ENCODE measurements at regions not wholly inside any gene's neighbourhood (a gene's known extent, or its start where the extent isn't known, plus 50 kb on each side); places are given as distances from the start of the nearest gene placed in this dataset.

DNA sequence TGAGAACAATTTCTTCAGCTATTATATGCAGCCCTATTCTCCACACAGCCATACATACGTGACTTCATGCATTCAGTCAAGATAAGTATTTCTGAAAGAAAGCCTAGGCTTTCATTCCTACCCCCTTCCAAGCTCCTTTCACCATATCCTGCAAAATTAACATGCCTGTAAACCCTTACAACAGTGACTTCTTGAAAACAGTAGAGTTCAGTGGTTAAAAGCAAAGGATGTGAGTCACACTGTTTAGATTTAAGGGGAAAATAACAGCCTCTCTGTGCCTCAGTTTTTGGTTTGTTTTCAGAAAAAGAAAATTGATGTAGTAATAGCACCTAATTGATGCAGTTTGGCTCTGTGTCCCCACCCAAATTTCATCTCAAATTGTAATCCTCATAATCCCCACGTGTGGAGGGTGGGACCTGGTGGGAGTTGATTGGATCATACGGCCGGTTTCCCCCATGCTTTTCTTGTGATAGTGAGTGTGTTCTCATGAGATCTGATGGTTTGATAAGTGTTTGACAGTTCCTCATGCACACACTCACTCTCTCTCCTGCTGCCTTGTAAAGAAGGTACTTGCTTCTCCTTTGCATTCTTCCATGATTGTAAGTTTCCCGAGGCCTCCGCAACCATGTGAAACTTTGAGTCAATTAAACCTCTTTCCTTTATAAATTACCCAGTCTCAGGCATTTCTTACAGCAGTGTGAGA is 264.8 kb downstream of the CETN3 start:
- CTCF ChIA-PET (ENCODE audit: unreplicated experiment): no interaction called here
- Histone ChIP-seq H3K9me2 (ENCODE audit: insufficient read depth, low read length) (no peaks in the 10 kb centered on the region), H3K9me3 (ENCODE audit: low read length) (no peaks in the 10 kb centered on the region), H3K4me3 (ENCODE audit: low read depth, low read length, poor library complexity, severe bottlenecking) (no peak overlapping the region), H3K79me2 (ENCODE audit: insufficient read depth, low read depth, low read length) (no peaks in the 10 kb centered on the region), H4K20me1 (ENCODE audit: insufficient read depth, low read length) (no peaks in the 10 kb centered on the region), H3K4me1 (ENCODE audit: insufficient read depth, low read length, poor library complexity, severe bottlenecking) (no peaks in the 10 kb centered on the region), H3K4me2 (ENCODE audit: low read length) (no peak overlapping the region), H2AFZ (ENCODE audit: low read length) (no peak overlapping the region), H3K36me3 (ENCODE audit: insufficient read depth, low read length) (no peaks in the 10 kb centered on the region), H3K27ac (ENCODE audit: low read depth, low read length, poor library complexity, severe bottlenecking) (no peak overlapping the region)
- no TSS peak for BruUV-seq (replicated peaks)
- TF ChIP-seq, protein P1, sequence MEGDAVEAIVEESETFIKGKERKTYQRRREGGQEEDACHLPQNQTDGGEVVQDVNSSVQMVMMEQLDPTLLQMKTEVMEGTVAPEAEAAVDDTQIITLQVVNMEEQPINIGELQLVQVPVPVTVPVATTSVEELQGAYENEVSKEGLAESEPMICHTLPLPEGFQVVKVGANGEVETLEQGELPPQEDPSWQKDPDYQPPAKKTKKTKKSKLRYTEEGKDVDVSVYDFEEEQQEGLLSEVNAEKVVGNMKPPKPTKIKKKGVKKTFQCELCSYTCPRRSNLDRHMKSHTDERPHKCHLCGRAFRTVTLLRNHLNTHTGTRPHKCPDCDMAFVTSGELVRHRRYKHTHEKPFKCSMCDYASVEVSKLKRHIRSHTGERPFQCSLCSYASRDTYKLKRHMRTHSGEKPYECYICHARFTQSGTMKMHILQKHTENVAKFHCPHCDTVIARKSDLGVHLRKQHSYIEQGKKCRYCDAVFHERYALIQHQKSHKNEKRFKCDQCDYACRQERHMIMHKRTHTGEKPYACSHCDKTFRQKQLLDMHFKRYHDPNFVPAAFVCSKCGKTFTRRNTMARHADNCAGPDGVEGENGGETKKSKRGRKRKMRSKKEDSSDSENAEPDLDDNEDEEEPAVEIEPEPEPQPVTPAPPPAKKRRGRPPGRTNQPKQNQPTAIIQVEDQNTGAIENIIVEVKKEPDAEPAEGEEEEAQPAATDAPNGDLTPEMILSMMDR (conservative IDR thresholded peaks at IDR 0.05; ENCODE audit: low read length): no peak
- TF ChIP-seq EZH2phosphoT487 (IDR thresholded peaks at IDR 0.05; ENCODE audit: borderline replicate concordance, low read depth, low read length): no peak
- intact Hi-C loops (cut with micrococcal nuclease; ENCODE audit: unreplicated experiment): no loop called here
- no peak for DNase-seq (ENCODE audit: low spot score)
- POLR2A ChIA-PET: no interaction called here

DNA sequence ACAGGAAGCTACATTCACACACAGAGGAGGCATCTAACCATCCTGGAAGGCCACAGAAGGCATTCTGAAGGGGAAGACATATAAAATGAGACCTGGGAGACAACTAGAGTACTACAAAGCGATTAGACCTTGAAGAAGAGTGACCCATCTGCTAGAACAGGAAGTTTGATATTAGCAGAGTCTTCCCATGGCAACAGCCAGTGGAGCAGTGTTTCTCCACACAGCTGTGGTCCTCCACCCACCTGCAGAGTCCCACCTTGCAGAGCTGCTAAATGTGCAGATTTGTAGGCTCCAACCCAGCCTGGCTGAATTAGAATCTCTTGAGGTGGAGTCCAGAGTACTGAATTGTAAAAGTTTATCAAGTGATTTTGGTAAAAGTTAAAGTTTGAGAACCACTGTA is 267.0 kb downstream of the CETN3 start:
- no peak for TF ChIP-seq EZH2phosphoT487 (IDR thresholded peaks at IDR 0.05; ENCODE audit: borderline replicate concordance, low read depth, low read length)
- TF ChIP-seq, protein P1 (conservative IDR thresholded peaks at IDR 0.05; ENCODE audit: low read length): no peak
- no peaks in the 10 kb centered on the region for H3K9me3 ChIP-seq (ENCODE audit: low read length)
- ChIA-PET POLR2A (no interaction called here), CTCF (ENCODE audit: unreplicated experiment) (no interaction called here)
- no peak overlapping the region for H2AFZ ChIP-seq (ENCODE audit: low read length)
- DNase-seq (ENCODE audit: low spot score): no peak
- H3K36me3 ChIP-seq (ENCODE audit: insufficient read depth, low read length): no peaks in the 10 kb centered on the region
- H3K4me3 ChIP-seq (ENCODE audit: low read depth, low read length, poor library complexity, severe bottlenecking): no peak overlapping the region
- intact Hi-C loops (cut with micrococcal nuclease; ENCODE audit: unreplicated experiment): no loop called here
- no peaks in the 10 kb centered on the region for H4K20me1 ChIP-seq (ENCODE audit: insufficient read depth, low read length)
- no TSS peak for BruUV-seq (replicated peaks)
- H3K4me1 ChIP-seq (ENCODE audit: insufficient read depth, low read length, poor library complexity, severe bottlenecking): no peaks in the 10 kb centered on the region
- H3K4me2 ChIP-seq (ENCODE audit: low read length): no peak overlapping the region
- no peaks in the 10 kb centered on the region for H3K79me2 ChIP-seq (ENCODE audit: insufficient read depth, low read depth, low read length)
- H3K27ac ChIP-seq (ENCODE audit: low read depth, low read length, poor library complexity, severe bottlenecking): no peak overlapping the region
- no peaks in the 10 kb centered on the region for H3K9me2 ChIP-seq (ENCODE audit: insufficient read depth, low read length)

DNA sequence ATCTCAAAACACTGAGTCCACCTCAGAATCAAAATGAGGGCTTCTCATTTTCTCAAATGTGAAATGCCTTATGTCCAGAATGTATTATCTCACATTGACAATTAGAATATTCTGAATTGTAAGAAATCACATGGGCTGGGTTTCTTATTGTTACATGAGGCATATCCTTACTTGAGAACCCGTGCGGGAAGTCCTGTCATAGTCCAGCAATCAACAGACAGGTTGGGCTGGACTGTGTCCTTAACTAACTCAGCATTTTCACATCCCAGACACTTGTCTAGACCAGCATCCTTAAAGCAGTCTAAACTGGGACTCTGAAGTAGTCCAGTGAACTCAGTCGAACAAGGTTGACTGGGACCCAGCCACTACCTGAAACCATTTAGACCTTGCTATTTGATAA is 267.6 kb downstream of the CETN3 start:
- Histone ChIP-seq H3K36me3 (ENCODE audit: insufficient read depth, low read length) (no peaks in the 10 kb centered on the region), H3K4me2 (ENCODE audit: low read length) (no peak overlapping the region), H3K9me3 (ENCODE audit: low read length) (no peaks in the 10 kb centered on the region), H3K79me2 (ENCODE audit: insufficient read depth, low read depth, low read length) (no peaks in the 10 kb centered on the region), H3K27ac (ENCODE audit: low read depth, low read length, poor library complexity, severe bottlenecking) (no peak overlapping the region), H3K4me3 (ENCODE audit: low read depth, low read length, poor library complexity, severe bottlenecking) (no peak overlapping the region), H3K4me1 (ENCODE audit: insufficient read depth, low read length, poor library complexity, severe bottlenecking) (no peaks in the 10 kb centered on the region), H3K9me2 (ENCODE audit: insufficient read depth, low read length) (no peaks in the 10 kb centered on the region), H2AFZ (ENCODE audit: low read length) (no peak overlapping the region), H4K20me1 (ENCODE audit: insufficient read depth, low read length) (no peaks in the 10 kb centered on the region)
- TF ChIP-seq, protein P1 (conservative IDR thresholded peaks at IDR 0.05; ENCODE audit: low read length): no peak
- no peak for TF ChIP-seq EZH2phosphoT487 (IDR thresholded peaks at IDR 0.05; ENCODE audit: borderline replicate concordance, low read depth, low read length)
- BruUV-seq (replicated peaks): no TSS peak
- intact Hi-C loops (cut with micrococcal nuclease; ENCODE audit: unreplicated experiment): no loop called here
- no peak for DNase-seq (ENCODE audit: low spot score)
- ChIA-PET POLR2A (no interaction called here), CTCF (ENCODE audit: unreplicated experiment) (no interaction called here)

Measured in OCI-LY7 (cell line).